ENCODE measurements at regions not wholly inside any gene's neighbourhood (a gene's known extent, or its start where the extent isn't known, plus 50 kb on each side); places are given as distances from the start of the nearest gene placed in this dataset.
"Not testable (repeated sequence)": the region's sequence is repeated elsewhere in the genome, so short reads cannot be mapped to it uniquely, and the experiment has no call there.

DNA sequence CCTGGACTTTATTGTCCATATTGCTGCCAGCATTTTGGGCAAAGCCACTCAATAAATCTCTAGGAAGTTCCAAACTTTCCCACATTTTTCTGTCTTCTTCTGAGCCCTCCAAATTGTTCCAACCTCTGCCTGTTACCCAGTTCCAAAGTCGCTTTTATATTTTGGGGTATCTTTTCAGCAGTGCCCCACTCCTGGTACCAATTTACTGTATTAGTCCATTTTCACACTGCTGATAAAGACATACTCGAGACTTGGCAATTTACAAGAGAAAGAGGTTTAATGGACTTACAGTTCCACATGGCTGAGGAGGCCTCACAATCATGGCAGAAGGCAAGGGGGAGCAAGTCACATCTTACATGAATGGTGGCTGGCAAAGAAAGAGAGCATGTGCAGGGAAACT is 53.4 kb downstream of the AHSP start:
- intact Hi-C loops (cut with DNase I); H3K4me1 ChIP-seq; H3K36me3 ChIP-seq; H3K4me3 ChIP-seq; DNase-seq; H3K27ac ChIP-seq; ATAC-seq; H3K9me3 ChIP-seq; H3K27me3 ChIP-seq (ENCODE audit: low read depth): not testable (repeated sequence)

GRCh38 chr16:31601737-31602384 is 74.2 kb downstream of the AHSP start:
- H3K27ac ChIP-seq; H3K27me3 ChIP-seq (ENCODE audit: low read depth); ATAC-seq; DNase-seq; H3K4me1 ChIP-seq; H3K4me3 ChIP-seq; H3K36me3 ChIP-seq; intact Hi-C loops (cut with DNase I): not testable (repeated sequence)
- H3K9me3 ChIP-seq: peaks cover 67% of the 10 kb centered on the region

- intact Hi-C loops (cut with DNase I): no loop called here
- no peak for DNase-seq
- ATAC-seq: no peak
- H3K27ac ChIP-seq: no peak overlapping the region
- TF ChIP-seq, protein P1, sequence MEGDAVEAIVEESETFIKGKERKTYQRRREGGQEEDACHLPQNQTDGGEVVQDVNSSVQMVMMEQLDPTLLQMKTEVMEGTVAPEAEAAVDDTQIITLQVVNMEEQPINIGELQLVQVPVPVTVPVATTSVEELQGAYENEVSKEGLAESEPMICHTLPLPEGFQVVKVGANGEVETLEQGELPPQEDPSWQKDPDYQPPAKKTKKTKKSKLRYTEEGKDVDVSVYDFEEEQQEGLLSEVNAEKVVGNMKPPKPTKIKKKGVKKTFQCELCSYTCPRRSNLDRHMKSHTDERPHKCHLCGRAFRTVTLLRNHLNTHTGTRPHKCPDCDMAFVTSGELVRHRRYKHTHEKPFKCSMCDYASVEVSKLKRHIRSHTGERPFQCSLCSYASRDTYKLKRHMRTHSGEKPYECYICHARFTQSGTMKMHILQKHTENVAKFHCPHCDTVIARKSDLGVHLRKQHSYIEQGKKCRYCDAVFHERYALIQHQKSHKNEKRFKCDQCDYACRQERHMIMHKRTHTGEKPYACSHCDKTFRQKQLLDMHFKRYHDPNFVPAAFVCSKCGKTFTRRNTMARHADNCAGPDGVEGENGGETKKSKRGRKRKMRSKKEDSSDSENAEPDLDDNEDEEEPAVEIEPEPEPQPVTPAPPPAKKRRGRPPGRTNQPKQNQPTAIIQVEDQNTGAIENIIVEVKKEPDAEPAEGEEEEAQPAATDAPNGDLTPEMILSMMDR (IDR thresholded peaks at IDR 0.05): no peak
- H3K36me3 ChIP-seq: no peaks in the 10 kb centered on the region
- H3K9me3 ChIP-seq: no peaks in the 10 kb centered on the region
- no peaks in the 10 kb centered on the region for H3K27me3 ChIP-seq (ENCODE audit: low read depth)
- no peak overlapping the region for H3K4me3 ChIP-seq
- H3K4me1 ChIP-seq: no peaks in the 10 kb centered on the region
Measured at GRCh38 chr16:31618130-31618529, 90.4 kb downstream of the AHSP start.

DNA sequence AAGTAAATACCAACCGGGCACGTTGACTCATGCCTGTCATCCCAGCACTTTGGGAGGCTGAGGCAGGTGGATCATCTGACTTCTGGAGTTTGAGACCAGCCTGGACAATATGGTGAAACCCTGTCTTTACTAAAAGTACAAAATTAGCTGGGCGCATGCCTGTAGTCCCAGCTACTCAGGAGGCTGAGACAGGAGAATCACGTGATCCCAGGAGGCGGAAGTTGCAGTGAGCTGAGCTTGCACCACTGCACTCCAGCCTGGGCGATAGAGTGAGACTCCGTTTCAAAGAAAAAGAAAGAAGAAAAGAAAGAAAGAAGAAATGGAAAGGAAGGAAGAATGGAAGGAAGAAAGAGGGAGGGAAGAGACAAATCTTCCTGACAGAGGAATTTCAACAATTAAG is 108.7 kb downstream of the AHSP start:
- H3K4me3 ChIP-seq: no peak overlapping the region
- H3K27ac ChIP-seq: no peak overlapping the region
- ATAC-seq (no peak), DNase-seq (no peak)
- TF ChIP-seq, protein P1 (IDR thresholded peaks at IDR 0.05): no peak
- no peaks in the 10 kb centered on the region for H3K9me3 ChIP-seq
- no peaks in the 10 kb centered on the region for H3K36me3 ChIP-seq
- intact Hi-C loops (cut with DNase I): no loop called here
- no peaks in the 10 kb centered on the region for H3K27me3 ChIP-seq (ENCODE audit: low read depth)
- no peaks in the 10 kb centered on the region for H3K4me1 ChIP-seq

DNA sequence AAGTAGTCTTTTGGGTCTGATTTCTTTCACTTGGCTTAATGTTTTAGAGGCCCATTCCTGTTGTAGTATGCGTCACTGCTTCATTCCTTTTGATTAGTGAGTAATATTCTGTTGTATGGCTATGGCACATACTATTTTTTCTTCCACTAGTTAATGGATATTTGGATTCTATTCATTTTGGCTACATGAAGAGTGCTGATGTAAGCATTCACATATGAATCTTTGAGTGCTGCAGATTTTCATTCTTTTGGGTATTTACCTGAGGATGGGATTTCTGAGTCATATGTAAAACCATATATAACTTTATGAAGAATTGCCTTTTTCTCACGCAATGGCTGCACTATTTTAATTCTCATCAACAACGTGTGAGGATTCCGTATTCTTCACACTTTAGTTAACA is 113.6 kb downstream of the AHSP start:
- H3K27me3 ChIP-seq (ENCODE audit: low read depth): no peaks in the 10 kb centered on the region
- intact Hi-C loops (cut with DNase I): no loop called here
- TF ChIP-seq, protein P1 (IDR thresholded peaks at IDR 0.05): no peak
- no peaks in the 10 kb centered on the region for H3K36me3 ChIP-seq
- H3K27ac ChIP-seq: no peak overlapping the region
- H3K4me3 ChIP-seq: no peak overlapping the region
- H3K4me1 ChIP-seq: no peaks in the 10 kb centered on the region
- DNase-seq: no peak
- no peaks in the 10 kb centered on the region for H3K9me3 ChIP-seq
- ATAC-seq: no peak

- DNase-seq; H3K27ac ChIP-seq; H3K27me3 ChIP-seq (ENCODE audit: low read depth); H3K4me3 ChIP-seq; H3K36me3 ChIP-seq; ATAC-seq; intact Hi-C loops (cut with DNase I); H3K4me1 ChIP-seq; H3K9me3 ChIP-seq: not testable (repeated sequence)
Measured at GRCh38 chr16:31655674-31656073, 128.0 kb downstream of the AHSP start.

DNA sequence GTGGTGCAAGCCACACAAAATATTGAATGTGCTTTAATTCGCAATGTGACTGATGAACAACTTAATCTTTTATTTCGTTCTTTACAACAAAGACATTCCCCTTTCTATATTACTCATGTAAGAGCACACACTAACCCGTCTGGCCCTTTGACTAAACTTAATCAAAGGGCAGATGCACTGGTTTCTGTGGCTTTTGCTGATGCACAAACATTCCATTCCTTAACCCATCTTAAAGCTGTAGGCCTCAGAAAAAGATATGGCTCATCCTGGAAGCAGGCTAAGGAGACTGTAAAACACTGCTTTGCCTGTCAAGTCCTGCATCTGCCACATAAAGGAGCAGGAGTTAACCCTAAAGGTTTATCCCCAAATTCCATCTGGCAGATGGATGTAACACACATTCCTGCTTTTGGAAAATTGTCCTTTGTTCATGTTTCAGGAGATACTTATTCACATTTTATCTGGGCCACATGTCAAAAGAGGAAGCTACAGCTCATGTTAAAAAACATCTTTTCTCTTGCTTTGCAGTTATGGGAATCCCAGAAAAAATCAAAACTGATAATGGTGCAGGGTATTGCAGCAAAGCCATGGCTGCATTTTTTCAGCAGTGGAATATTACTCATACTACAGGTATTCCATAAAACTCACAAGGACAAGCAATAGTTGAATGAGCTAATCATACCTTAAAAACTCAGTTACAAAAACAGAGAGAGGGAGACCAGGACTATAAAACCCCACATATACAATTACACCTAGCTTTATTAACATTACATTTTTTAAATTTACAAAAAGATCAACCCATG is 137.2 kb downstream of the AHSP start:
- no peak for DNase-seq
- ATAC-seq: no peak
- intact Hi-C loops (cut with DNase I): no loop called here
- TF ChIP-seq, protein P1 (IDR thresholded peaks at IDR 0.05): no peak
- Histone ChIP-seq H3K9me3 (no peaks in the 10 kb centered on the region), H3K4me1 (no peaks in the 10 kb centered on the region), H3K27me3 (ENCODE audit: low read depth) (peaks cover 4% of the 10 kb centered on the region), H3K27ac (no peak overlapping the region), H3K4me3 (no peak overlapping the region), H3K36me3 (no peaks in the 10 kb centered on the region)
